ENCODE measurements at regions not wholly inside any gene's neighbourhood (a gene's known extent, or its start where the extent isn't known, plus 50 kb on each side); places are given as distances from the start of the nearest gene placed in this dataset.

- no peak for DNase-seq
- H3K4me3 ChIP-seq, result no peak overlapping the region
- H3K27me3 ChIP-seq, result no peaks in the 10 kb centered on the region
- peaks cover 2% of the 10 kb centered on the region for H3K4me1 ChIP-seq (ENCODE audit: insufficient read depth)
- 70 to 77% (median 75%) methylated on average over 9 of the region's 9 CpGs for WGBS, 3 donors
- H3K36me3 ChIP-seq, result no peaks in the 10 kb centered on the region
- intact Hi-C loops (cut with DNase I), result no loop called here
- H3K9me3 ChIP-seq, result no peaks in the 10 kb centered on the region
- TF ChIP-seq EP300 (IDR thresholded peaks at IDR 0.05) (no peak), CTCF (IDR thresholded peaks at IDR 0.05) (no peak), POLR2A (IDR thresholded peaks at IDR 0.05) (no peak)
- H3K27ac ChIP-seq, result no peak overlapping the region
Measured at GRCh38 chr11:130727157-130728119, 188.8 kb downstream of the SNX19 start.

DNA sequence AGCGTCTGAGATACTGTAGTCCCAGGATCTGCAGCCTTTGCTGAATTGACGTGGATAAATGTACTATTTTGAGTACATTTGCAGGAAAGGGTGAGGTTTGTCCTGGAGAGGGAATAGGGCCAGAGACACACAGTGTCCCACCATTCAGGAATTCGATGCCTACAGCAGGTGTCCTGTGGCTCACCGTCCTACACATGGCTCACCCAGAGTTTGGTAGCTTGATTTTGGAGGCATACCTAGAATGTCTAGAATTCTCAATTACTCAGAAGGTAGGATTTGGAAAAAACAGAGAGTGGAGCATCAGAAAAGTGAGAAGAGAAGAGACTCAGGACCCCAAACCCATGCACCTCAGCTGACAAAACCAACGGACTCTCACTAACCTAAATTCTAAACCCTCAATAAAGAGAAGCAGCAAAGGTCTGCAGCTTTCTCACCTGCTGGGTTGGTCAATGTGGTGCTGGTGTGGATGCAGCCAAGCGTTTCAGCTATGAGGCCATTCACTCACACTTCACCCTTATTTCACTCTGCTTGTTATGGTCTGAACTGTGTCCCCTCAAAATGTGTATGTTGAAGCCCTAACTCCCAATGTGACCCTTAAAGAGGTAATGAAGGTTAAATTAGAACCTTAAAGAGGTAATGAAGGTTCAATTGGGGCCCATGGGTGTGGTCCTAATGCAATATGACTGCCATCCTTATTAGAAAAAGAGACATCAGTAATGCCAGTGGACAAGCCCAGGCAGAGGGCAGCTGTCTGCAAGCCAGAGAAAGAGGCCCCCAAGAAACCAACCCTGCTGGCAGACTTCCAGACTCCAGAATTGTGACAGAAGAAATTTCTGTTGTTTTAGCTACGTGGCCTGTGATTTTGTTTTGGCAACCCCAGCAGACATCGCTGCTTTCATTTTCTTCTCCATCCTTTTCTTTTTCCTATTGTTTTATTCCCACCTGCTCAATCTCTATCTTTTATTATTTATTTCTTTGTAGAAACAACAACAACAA, 187.8 kb downstream of the SNX19 start:
- DNase-seq, result no peak
- TF ChIP-seq EP300 (IDR thresholded peaks at IDR 0.05), result no peak
- no peak for TF ChIP-seq CTCF (IDR thresholded peaks at IDR 0.05)
- no peak for TF ChIP-seq POLR2A (IDR thresholded peaks at IDR 0.05)
- WGBS, 3 donors, result 92 to 93% (median 92%) methylated on average over 8 of the region's 8 CpGs
- H3K27ac ChIP-seq, result no peak overlapping the region
- no peaks in the 10 kb centered on the region for H3K9me3 ChIP-seq
- H3K36me3 ChIP-seq, result no peaks in the 10 kb centered on the region
- no peaks in the 10 kb centered on the region for H3K27me3 ChIP-seq
- H3K4me3 ChIP-seq, result no peak overlapping the region
- peaks cover 2% of the 10 kb centered on the region for H3K4me1 ChIP-seq (ENCODE audit: insufficient read depth)
- intact Hi-C loops (cut with DNase I), result no loop called here

- Histone ChIP-seq H3K27me3 (no peaks in the 10 kb centered on the region), H3K4me3 (no peak overlapping the region), H3K4me1 (ENCODE audit: insufficient read depth) (peaks cover 2% of the 10 kb centered on the region), H3K36me3 (no peaks in the 10 kb centered on the region), H3K9me3 (no peaks in the 10 kb centered on the region), H3K27ac (no peak overlapping the region)
- TF ChIP-seq EP300 (IDR thresholded peaks at IDR 0.05) (no peak), POLR2A (IDR thresholded peaks at IDR 0.05) (no peak), CTCF (IDR thresholded peaks at IDR 0.05) (no peak)
- intact Hi-C loops (cut with DNase I), result no loop called here
- DNase-seq, result no peak
Measured at GRCh38 chr11:130729193-130729592, 187.1 kb downstream of the SNX19 start.

DNA sequence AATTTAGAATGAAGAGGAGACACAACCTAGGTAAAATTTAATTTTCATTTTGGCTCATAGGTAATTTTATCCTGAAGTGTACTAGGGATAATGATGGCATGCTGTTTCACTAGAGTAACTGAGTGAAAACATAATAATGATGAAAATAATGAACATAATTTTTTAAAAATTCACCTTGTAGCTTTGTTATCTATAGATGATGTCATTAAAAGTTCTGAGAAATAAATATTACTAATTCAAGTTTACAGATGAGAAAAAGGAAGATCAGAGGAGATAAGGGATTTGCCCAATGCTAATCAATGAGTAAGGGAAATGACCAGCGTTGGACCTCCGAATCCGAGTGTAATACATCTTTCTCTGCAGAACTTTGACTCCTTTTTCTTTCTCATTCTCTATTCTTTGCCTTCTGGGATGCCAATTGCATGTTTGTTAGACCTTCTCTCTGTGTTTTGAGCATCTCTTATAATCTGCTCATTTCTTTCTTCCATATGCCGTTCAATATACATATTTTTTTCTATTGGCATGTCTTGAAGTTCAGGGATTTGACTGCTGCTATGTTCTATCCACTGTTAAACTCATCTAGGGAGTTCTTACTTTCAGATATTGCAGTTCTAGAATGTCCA, 186.5 kb downstream of the SNX19 start:
- TF ChIP-seq EP300 (IDR thresholded peaks at IDR 0.05) (no peak), POLR2A (IDR thresholded peaks at IDR 0.05) (no peak), CTCF (IDR thresholded peaks at IDR 0.05) (no peak)
- Histone ChIP-seq H3K27ac (no peak overlapping the region), H3K4me3 (no peak overlapping the region), H3K27me3 (no peaks in the 10 kb centered on the region), H3K4me1 (ENCODE audit: insufficient read depth) (peaks cover 2% of the 10 kb centered on the region), H3K9me3 (no peaks in the 10 kb centered on the region), H3K36me3 (no peaks in the 10 kb centered on the region)
- 94 to 96% (median 94%) methylated on average over 4 of the region's 4 CpGs for WGBS, 3 donors
- intact Hi-C loops (cut with DNase I), result no loop called here
- no peak for DNase-seq

Measured in ovary (tissue), 7 donors.